AG09319 (cell line): ENCODE measurements at regions not wholly inside any gene's neighbourhood (a gene's known extent, or its start where the extent isn't known, plus 50 kb on each side); places are given as distances from the start of the nearest gene placed in this dataset.

Experiments
- DNase-seq: peaks from one replicate; pipeline ENCODE4 v3.0.0-alpha.2; 2010; ENCODE audit warnings: low read depth; ENCODE audit errors: extremely low read depth
- TF ChIP-seq, protein P1 (sequence below): IDR thresholded peaks from 2 replicates; pipeline ENCODE4 v1.5.1; 2011; ENCODE audit warnings: low read depth, mild to moderate bottlenecking, inconsistent platforms, low read length, moderate library complexity

DNA sequence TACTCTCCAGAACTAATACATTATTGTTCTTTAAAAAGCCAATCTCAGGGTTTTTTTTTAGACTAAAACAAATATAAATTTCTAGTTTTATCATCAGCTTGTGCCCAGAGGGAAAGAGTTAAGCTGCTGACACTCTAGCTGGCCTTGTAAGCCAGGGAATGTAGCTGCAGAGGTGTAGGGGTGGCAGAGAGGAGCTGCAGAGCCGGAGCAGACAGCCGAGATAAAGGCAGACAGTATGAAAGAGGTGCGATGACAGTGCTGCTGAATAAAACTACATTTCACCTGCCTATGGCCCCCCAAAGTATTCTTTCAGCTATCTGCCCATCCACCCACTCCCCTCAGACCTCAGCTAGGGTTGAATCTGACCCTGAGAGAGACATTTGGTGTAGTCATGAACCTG is 653.7 kb upstream of the ZWINT start:
- TF ChIP-seq, protein P1, sequence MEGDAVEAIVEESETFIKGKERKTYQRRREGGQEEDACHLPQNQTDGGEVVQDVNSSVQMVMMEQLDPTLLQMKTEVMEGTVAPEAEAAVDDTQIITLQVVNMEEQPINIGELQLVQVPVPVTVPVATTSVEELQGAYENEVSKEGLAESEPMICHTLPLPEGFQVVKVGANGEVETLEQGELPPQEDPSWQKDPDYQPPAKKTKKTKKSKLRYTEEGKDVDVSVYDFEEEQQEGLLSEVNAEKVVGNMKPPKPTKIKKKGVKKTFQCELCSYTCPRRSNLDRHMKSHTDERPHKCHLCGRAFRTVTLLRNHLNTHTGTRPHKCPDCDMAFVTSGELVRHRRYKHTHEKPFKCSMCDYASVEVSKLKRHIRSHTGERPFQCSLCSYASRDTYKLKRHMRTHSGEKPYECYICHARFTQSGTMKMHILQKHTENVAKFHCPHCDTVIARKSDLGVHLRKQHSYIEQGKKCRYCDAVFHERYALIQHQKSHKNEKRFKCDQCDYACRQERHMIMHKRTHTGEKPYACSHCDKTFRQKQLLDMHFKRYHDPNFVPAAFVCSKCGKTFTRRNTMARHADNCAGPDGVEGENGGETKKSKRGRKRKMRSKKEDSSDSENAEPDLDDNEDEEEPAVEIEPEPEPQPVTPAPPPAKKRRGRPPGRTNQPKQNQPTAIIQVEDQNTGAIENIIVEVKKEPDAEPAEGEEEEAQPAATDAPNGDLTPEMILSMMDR, result no peak

DNA sequence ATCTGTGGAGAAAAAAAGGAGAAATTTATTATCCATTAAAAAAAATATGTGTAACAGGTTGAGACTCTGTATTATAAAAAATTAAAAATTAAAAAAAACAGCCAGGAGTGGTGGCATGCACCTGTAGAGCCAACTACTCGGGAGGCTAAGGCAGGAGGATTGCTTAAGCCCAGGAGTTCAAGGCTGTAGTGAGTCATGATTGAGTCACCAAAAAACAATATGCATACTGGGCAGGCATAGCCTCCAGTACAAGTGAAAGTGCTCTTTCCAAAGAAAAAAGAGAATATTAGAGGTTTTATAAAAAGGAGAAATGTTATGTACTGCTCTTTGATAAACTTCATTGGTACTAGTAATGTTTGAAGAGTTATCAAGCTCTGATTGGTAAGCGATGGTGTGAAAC is 647.1 kb upstream of the ZWINT start:
- DNase-seq, result no peak
- TF ChIP-seq, protein P1, result no peak

More for the DNA sequence above, 653.7 kb upstream of the ZWINT start:
- no peak for DNase-seq

DNA sequence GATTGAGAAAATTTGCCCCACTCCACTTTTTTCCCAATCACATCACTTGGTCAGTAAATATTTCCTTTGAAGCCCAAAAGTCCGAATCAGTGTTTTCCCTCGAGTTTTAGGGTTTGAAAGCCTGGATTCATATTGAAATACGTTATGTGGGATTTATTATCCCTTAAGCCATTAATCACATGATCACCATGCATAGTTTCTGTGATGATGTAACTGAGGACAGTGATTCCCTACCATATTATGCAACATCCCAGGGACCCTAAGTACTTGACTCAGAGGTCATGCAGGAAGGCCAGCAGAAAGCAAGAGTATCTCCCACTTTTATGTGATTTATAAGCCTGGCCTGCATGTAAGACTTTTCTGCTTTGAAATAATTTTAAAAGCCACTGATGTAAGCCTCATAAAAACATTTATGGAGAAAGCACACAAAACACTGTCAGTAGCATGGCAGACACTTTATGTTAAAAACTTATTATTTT is 630.6 kb upstream of the ZWINT start:
- TF ChIP-seq, protein P1, result no peak
- no peak for DNase-seq

DNA sequence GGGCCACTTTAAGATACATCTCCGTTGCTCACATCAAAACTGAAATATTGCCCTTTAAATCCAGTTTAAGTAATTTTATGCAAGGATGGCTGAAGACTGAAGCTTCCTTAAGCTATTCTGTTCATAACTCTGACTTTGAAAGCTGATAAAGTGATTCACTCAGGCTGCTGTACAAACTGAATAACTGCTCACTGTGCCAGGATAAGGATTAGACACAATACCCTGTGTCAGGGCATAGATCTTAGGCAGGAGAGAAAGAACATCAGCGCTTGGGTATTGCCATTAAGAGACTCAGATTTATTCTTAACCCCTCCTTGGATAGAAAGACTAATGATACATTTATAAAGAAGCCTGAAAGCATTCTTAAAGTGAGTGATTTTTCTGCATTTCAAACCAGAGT is 614.5 kb upstream of the ZWINT start:
- TF ChIP-seq, protein P1, result no peak

DNA sequence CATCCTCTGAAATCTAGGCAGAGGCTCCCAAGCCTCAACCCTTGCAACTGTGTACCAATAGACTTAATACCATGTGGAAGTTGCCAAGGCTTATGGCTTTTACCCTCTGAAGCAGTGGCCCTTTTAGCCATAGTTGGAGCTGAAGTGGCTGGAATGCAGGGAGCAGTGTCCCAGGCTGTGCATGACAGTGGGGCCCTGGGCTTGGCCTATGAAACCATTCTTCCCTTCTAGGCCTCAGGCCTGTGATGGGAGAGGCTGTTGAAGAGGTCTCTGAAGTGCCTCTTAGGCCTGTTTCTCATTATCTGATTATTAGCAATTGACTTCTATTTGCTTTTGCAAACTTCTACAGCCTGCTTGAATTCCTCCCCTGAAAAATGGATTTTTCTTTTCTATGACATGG is 612.7 kb upstream of the ZWINT start:
- DNase-seq, result no peak
- TF ChIP-seq, protein P1, result no peak

More for the DNA sequence above, 614.5 kb upstream of the ZWINT start:
- DNase-seq, result no peak

DNA sequence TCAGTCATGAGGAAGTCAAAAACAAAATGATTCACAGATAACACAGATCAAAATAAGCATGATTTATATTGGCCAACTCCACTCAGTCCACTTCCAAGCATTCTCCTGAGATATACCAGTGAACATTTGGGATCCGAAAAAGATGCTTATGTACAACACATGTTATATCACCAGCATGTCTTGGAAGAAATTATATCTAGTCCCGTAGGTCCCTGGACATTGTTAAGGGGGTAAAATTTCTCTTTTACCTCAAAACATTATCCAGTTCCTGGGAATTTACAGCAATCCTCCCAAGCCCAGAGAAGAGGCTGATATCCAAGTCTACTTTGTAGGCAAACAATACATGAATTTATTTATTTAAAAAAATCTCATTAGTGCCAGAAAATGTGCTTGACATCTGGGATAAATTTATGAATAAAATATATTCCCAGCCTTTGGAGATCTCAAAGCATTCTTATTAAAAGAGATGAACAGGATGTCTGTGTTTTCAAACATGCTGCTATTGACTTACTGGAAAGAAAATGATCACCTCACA is 582.2 kb upstream of the ZWINT start:
- TF ChIP-seq, protein P1, result no peak
- DNase-seq, result no peak

DNA sequence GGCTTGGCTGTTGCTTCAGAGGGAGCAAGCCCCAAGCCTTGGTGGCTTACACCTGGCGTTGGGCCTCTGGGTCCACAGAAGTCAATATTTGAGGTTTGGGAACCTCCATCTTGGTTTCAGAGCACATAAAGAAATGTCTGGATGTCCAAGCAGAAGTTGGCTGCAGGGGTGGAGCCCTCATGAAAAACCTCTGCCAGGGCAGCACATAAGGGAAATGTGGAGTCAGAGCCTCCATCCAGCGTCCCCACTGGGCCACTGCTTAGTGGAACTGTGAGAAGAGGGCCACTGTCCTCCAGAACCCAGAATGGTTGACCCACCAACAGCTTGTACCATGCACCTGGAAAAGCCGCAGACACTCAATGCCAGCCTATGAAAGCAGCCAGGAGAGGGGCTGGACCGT is 573.5 kb upstream of the ZWINT start:
- DNase-seq, result no peak
- TF ChIP-seq, protein P1, result no peak
